ENCODE measurements at regions not wholly inside any gene's neighbourhood (a gene's known extent, or its start where the extent isn't known, plus 50 kb on each side); places are given as distances from the start of the nearest gene placed in this dataset.

- no peak overlapping the region for H4K5ac ChIP-seq (ENCODE audit: low read length)
- H2AK5ac ChIP-seq (ENCODE audit: low read length): no peak overlapping the region
- no peaks in the 10 kb centered on the region for H3K27me3 ChIP-seq (ENCODE audit: insufficient read depth, low read length, poor library complexity)
- H4K8ac ChIP-seq (ENCODE audit: low read depth, low read length): no peak overlapping the region
- no peaks in the 10 kb centered on the region for H3K36me3 ChIP-seq (ENCODE audit: control insufficient read depth, insufficient read depth, low read length)
- H2BK5ac ChIP-seq (ENCODE audit: low read length): no peak overlapping the region
- H3K56ac ChIP-seq (ENCODE audit: low read length): no peak overlapping the region
- no peak overlapping the region for H3K23ac ChIP-seq (ENCODE audit: low read length)
- H3K79me1 ChIP-seq (ENCODE audit: low read length): no peaks in the 10 kb centered on the region
- no peak overlapping the region for H2BK120ac ChIP-seq (ENCODE audit: low read depth, low read length)
- peaks cover 6% of the 10 kb centered on the region for H3K4me1 ChIP-seq (ENCODE audit: control insufficient read depth, low read depth, low read length)
- no peak overlapping the region for H3K4me2 ChIP-seq (ENCODE audit: low read length)
- no peaks in the 10 kb centered on the region for H3K79me2 ChIP-seq (ENCODE audit: control insufficient read depth, insufficient read depth, low read length)
- no peak overlapping the region for H3K18ac ChIP-seq (ENCODE audit: low read length)
- no peak overlapping the region for H3K27ac ChIP-seq (ENCODE audit: low read depth, low read length)
- DNase-seq: no peak
- no peak overlapping the region for H2BK15ac ChIP-seq (replicated peaks; ENCODE audit: low read depth)
- H3K9ac ChIP-seq (ENCODE audit: low read length): no peak overlapping the region
- no peak overlapping the region for H3K4ac ChIP-seq (ENCODE audit: low read depth, low read length)
- WGBS (ENCODE audit: extremely low coverage, insufficient coverage, low lambda C conversion rate): no CpG with 5 or more reads among the region's 36 CpGs
- H3K4me3 ChIP-seq (ENCODE audit: low read length): no peak overlapping the region
These were observed 50.4 kb upstream of the CIBAR2 start for GRCh38 chr16:85162478-85163277.

- H3K18ac ChIP-seq (ENCODE audit: low read length): no peak overlapping the region
- H3K36me3 ChIP-seq (ENCODE audit: control insufficient read depth, insufficient read depth, low read length): no peaks in the 10 kb centered on the region
- no peak overlapping the region for H2BK120ac ChIP-seq (ENCODE audit: low read depth, low read length)
- no CpG with 5 or more reads among the region's 22 CpGs for WGBS (ENCODE audit: extremely low coverage, insufficient coverage, low lambda C conversion rate)
- H2BK15ac ChIP-seq (replicated peaks; ENCODE audit: low read depth): no peak overlapping the region
- no peak for DNase-seq
- H2AK5ac ChIP-seq (ENCODE audit: low read length): no peak overlapping the region
- H3K79me1 ChIP-seq (ENCODE audit: low read length): no peaks in the 10 kb centered on the region
- no peak overlapping the region for H2BK5ac ChIP-seq (ENCODE audit: low read length)
- H3K4me3 ChIP-seq (ENCODE audit: low read length): no peak overlapping the region
- H3K23ac ChIP-seq (ENCODE audit: low read length): no peak overlapping the region
- no peak overlapping the region for H4K8ac ChIP-seq (ENCODE audit: low read depth, low read length)
- no peak overlapping the region for H4K5ac ChIP-seq (ENCODE audit: low read length)
- no peaks in the 10 kb centered on the region for H3K79me2 ChIP-seq (ENCODE audit: control insufficient read depth, insufficient read depth, low read length)
- no peak overlapping the region for H3K4me2 ChIP-seq (ENCODE audit: low read length)
- no peak overlapping the region for H3K4ac ChIP-seq (ENCODE audit: low read depth, low read length)
- peaks cover 10% of the 10 kb centered on the region for H3K4me1 ChIP-seq (ENCODE audit: control insufficient read depth, low read depth, low read length)
- H3K27me3 ChIP-seq (ENCODE audit: insufficient read depth, low read length, poor library complexity): no peaks in the 10 kb centered on the region
- no peak overlapping the region for H3K27ac ChIP-seq (ENCODE audit: low read depth, low read length)
- no peak overlapping the region for H3K9ac ChIP-seq (ENCODE audit: low read length)
- no peak overlapping the region for H3K56ac ChIP-seq (ENCODE audit: low read length)
These were observed 51.2 kb upstream of the CIBAR2 start for GRCh38 chr16:85163278-85164112.

GRCh38 chr16:85164431-85164830 lies 52.2 kb upstream of the CIBAR2 start:
- no peak overlapping the region for H3K27ac ChIP-seq (ENCODE audit: low read depth, low read length)

DNA sequence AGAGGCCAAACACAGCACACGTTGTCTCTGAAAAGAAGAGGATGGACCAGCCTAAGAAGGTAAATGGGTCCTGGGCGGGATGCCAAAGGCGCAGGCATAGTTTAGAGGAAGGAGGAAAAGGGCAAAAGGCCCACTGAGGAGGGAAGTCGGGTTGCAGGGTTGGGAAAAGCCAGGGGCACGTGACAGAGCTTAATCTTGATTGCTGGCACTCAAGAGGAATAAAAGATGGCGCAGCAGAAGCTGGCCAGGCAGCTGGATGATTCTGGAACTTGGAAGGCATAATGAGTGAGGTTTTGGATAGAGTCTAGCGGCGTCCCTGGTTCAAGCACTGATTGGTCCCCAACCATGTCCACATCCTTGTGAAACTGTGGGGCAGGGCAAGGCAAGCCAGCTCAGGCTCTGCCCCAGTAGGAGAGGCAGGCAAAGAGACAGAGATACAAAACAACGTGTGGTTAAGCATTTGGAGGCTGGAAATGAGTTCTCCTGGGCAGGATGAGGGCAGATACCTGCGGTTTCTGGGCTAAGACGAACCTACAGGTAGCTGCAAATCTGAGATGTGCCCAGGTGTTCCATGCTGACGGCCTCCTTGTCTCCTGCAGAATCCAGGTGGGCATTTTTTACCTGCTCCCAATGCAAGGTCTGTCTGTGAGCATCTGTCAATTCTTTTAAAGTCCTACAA lies 52.7 kb upstream of the CIBAR2 start:
- Histone ChIP-seq H3K4me1 (ENCODE audit: control insufficient read depth, low read depth, low read length) (peaks cover 10% of the 10 kb centered on the region), H3K36me3 (ENCODE audit: control insufficient read depth, insufficient read depth, low read length) (no peaks in the 10 kb centered on the region), H3K27me3 (ENCODE audit: insufficient read depth, low read length, poor library complexity) (no peaks in the 10 kb centered on the region), H4K8ac (ENCODE audit: low read depth, low read length) (no peak overlapping the region), H3K4me3 (ENCODE audit: low read length) (no peak overlapping the region), H2BK5ac (ENCODE audit: low read length) (no peak overlapping the region), H2BK15ac (replicated peaks; ENCODE audit: low read depth) (no peak overlapping the region), H3K23ac (ENCODE audit: low read length) (no peak overlapping the region), H3K79me2 (ENCODE audit: control insufficient read depth, insufficient read depth, low read length) (no peaks in the 10 kb centered on the region), H4K5ac (ENCODE audit: low read length) (no peak overlapping the region), H2BK120ac (ENCODE audit: low read depth, low read length) (no peak overlapping the region), H3K4me2 (ENCODE audit: low read length) (no peak overlapping the region), H3K18ac (ENCODE audit: low read length) (no peak overlapping the region), H3K4ac (ENCODE audit: low read depth, low read length) (no peak overlapping the region), H2AK5ac (ENCODE audit: low read length) (no peak overlapping the region), H3K9ac (ENCODE audit: low read length) (no peak overlapping the region), H3K79me1 (ENCODE audit: low read length) (no peaks in the 10 kb centered on the region), H3K56ac (ENCODE audit: low read length) (no peak overlapping the region), H3K27ac (ENCODE audit: low read depth, low read length) (no peak overlapping the region)
- no peak for DNase-seq
- WGBS (ENCODE audit: extremely low coverage, insufficient coverage, low lambda C conversion rate): no CpG with 5 or more reads among the region's 12 CpGs

More at GRCh38 chr16:85164431-85164830, 52.2 kb upstream of the CIBAR2 start:
- Histone ChIP-seq H3K9ac (ENCODE audit: low read length) (no peak overlapping the region), H3K79me1 (ENCODE audit: low read length) (no peaks in the 10 kb centered on the region), H3K36me3 (ENCODE audit: control insufficient read depth, insufficient read depth, low read length) (no peaks in the 10 kb centered on the region), H3K4ac (ENCODE audit: low read depth, low read length) (no peak overlapping the region), H2AK5ac (ENCODE audit: low read length) (no peak overlapping the region), H3K18ac (ENCODE audit: low read length) (no peak overlapping the region), H3K79me2 (ENCODE audit: control insufficient read depth, insufficient read depth, low read length) (no peaks in the 10 kb centered on the region), H3K4me2 (ENCODE audit: low read length) (no peak overlapping the region), H3K4me3 (ENCODE audit: low read length) (no peak overlapping the region), H2BK5ac (ENCODE audit: low read length) (no peak overlapping the region), H3K56ac (ENCODE audit: low read length) (no peak overlapping the region), H3K4me1 (ENCODE audit: control insufficient read depth, low read depth, low read length) (peaks cover 10% of the 10 kb centered on the region), H2BK15ac (replicated peaks; ENCODE audit: low read depth) (no peak overlapping the region), H3K23ac (ENCODE audit: low read length) (no peak overlapping the region), H4K5ac (ENCODE audit: low read length) (no peak overlapping the region), H2BK120ac (ENCODE audit: low read depth, low read length) (no peak overlapping the region), H4K8ac (ENCODE audit: low read depth, low read length) (no peak overlapping the region), H3K27me3 (ENCODE audit: insufficient read depth, low read length, poor library complexity) (no peaks in the 10 kb centered on the region)
- no CpG with 5 or more reads among the region's 3 CpGs for whole genome bisulfite sequencing (ENCODE audit: extremely low coverage, insufficient coverage, low lambda C conversion rate)
- DNase-seq: no peak

DNA sequence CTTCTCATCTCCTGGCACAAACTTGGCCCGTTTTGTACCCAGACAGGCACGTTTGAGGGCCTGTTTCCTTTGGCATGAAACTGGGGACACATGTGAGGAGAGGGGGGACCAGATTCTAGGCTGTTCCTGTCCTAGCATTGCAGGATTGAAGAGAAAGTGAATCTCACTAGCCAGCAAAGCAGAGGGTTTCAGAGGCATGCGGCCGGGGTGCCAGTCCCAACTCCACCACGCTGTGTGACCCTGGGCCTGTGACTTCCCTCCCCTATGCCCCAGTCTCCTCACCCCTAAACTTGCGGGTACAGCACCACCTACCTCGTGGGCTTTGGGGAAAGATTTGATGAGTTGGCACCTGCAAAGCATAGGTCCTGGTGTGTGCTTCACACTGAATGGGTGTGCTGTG lies 53.5 kb upstream of the CIBAR2 start:
- no peak overlapping the region for H3K4me3 ChIP-seq (ENCODE audit: low read length)
- H4K5ac ChIP-seq (ENCODE audit: low read length): no peak overlapping the region
- H3K56ac ChIP-seq (ENCODE audit: low read length): no peak overlapping the region
- H2BK5ac ChIP-seq (ENCODE audit: low read length): no peak overlapping the region
- H2BK15ac ChIP-seq (replicated peaks; ENCODE audit: low read depth): no peak overlapping the region
- no peak overlapping the region for H2BK120ac ChIP-seq (ENCODE audit: low read depth, low read length)
- no peak overlapping the region for H3K27ac ChIP-seq (ENCODE audit: low read depth, low read length)
- DNase-seq: no peak
- WGBS (ENCODE audit: extremely low coverage, insufficient coverage, low lambda C conversion rate): no CpG with 5 or more reads among the region's 7 CpGs
- no peak overlapping the region for H3K9ac ChIP-seq (ENCODE audit: low read length)
- H3K79me1 ChIP-seq (ENCODE audit: low read length): no peaks in the 10 kb centered on the region
- H2AK5ac ChIP-seq (ENCODE audit: low read length): no peak overlapping the region
- no peak overlapping the region for H3K4ac ChIP-seq (ENCODE audit: low read depth, low read length)
- H3K79me2 ChIP-seq (ENCODE audit: control insufficient read depth, insufficient read depth, low read length): peaks cover 3% of the 10 kb centered on the region
- H3K18ac ChIP-seq (ENCODE audit: low read length): no peak overlapping the region
- H4K8ac ChIP-seq (ENCODE audit: low read depth, low read length): no peak overlapping the region
- H3K36me3 ChIP-seq (ENCODE audit: control insufficient read depth, insufficient read depth, low read length): no peaks in the 10 kb centered on the region
- peaks cover 7% of the 10 kb centered on the region for H3K4me1 ChIP-seq (ENCODE audit: control insufficient read depth, low read depth, low read length)
- H3K23ac ChIP-seq (ENCODE audit: low read length): no peak overlapping the region
- H3K27me3 ChIP-seq (ENCODE audit: insufficient read depth, low read length, poor library complexity): no peaks in the 10 kb centered on the region
- no peak overlapping the region for H3K4me2 ChIP-seq (ENCODE audit: low read length)

Data from mesendoderm (in vitro differentiated cells).